ENCODE measurements at regions not wholly inside any gene's neighbourhood (a gene's known extent, or its start where the extent isn't known, plus 50 kb on each side); places are given as distances from the start of the nearest gene placed in this dataset.

- Histone ChIP-seq H3K9ac (ENCODE audit: low read depth in 1 of 2, low read length in 2 of 2) (no peak overlapping the region), H3K27me3 (ENCODE audit: control insufficient read depth in 4 of 4, insufficient read depth in 4 of 4, low read length in 3 of 4) (no peaks in the 10 kb centered on the region), H3K27ac (ENCODE audit: low read depth in 1 of 2, low read length in 2 of 2) (no peak overlapping the region), H3K4me1 (ENCODE audit: control insufficient read depth in 4 of 4, insufficient read depth in 4 of 4, low read length in 3 of 4) (peaks cover 0 to 21% (median 6%) of the 10 kb centered on the region in 4 donors), H3K9me3 (ENCODE audit: control insufficient read depth in 4 of 4, low read length in 3 of 4) (no peaks in the 10 kb centered on the region), H3K36me3 (ENCODE audit: control insufficient read depth in 4 of 4, insufficient read depth in 3 of 4, low read depth in 1 of 4, low read length in 3 of 4) (no peaks in the 10 kb centered on the region), H3K4me3 (ENCODE audit: low read depth in 1 of 3, low read length in 3 of 3) (no peak overlapping the region)
- DNase-seq (ENCODE audit: low spot score), result no peak
- no peak for TF ChIP-seq YY1 (IDR thresholded peaks at IDR 0.05)
- TF ChIP-seq REST (IDR thresholded peaks at IDR 0.05), result no peak
- TF ChIP-seq HNF4G (IDR thresholded peaks at IDR 0.05), result no peak
- no peak for TF ChIP-seq RXRA (IDR thresholded peaks at IDR 0.05)
- TF ChIP-seq RAD21 (IDR thresholded peaks at IDR 0.05), result no peak
- TF ChIP-seq HNF4A (conservative IDR thresholded peaks at IDR 0.05), result no peak
- TF ChIP-seq JUND (IDR thresholded peaks at IDR 0.05), result no peak
- TF ChIP-seq TAF1 (conservative IDR thresholded peaks at IDR 0.05), result no peak
- TF ChIP-seq CTCF (IDR thresholded peaks at IDR 0.05; ENCODE audit: low read depth, low read length, missing input control), result no peak
- TF ChIP-seq ATF3 (IDR thresholded peaks at IDR 0.05), result no peak
- TF ChIP-seq FOXA2 (IDR thresholded peaks at IDR 0.05), result no peak
- TF ChIP-seq MAX (IDR thresholded peaks at IDR 0.05), result no peak
- no peak for TF ChIP-seq ZBTB33 (IDR thresholded peaks at IDR 0.05)
- no peak for TF ChIP-seq SP1 (IDR thresholded peaks at IDR 0.05)
- TF ChIP-seq FOXA1 (IDR thresholded peaks at IDR 0.05), result no peak
- no peak for TF ChIP-seq NR2F2 (IDR thresholded peaks at IDR 0.05)
- 97% methylated on average over 8 of the region's 8 CpGs for WGBS
Observed at GRCh38 chr17:77364941-77365583, 224.3 kb downstream of the SEC14L1 start.

All from liver (tissue), 8 donors.